Tongue (tissue), 1 donor: ENCODE measurements at regions not wholly inside any gene's neighbourhood (a gene's known extent, or its start where the extent isn't known, plus 50 kb on each side); places are given as distances from the start of the nearest gene placed in this dataset.
A peak's percentile ranks its signal among the peaks of the same experiment; 100 is the strongest.

ENCODE experiments used
- DNase-seq: peaks from one replicate; pipeline ENCODE4 v3.0.0-alpha.2; 2015

GRCh38 chr6:74879976-74880375 lies 325.9 kb downstream of the COL12A1 start:
- no peak for DNase-seq

- peak; percentile 35 for DNase-seq
Measured at GRCh38 chr6:74879234-74879633, 326.6 kb downstream of the COL12A1 start.

DNA sequence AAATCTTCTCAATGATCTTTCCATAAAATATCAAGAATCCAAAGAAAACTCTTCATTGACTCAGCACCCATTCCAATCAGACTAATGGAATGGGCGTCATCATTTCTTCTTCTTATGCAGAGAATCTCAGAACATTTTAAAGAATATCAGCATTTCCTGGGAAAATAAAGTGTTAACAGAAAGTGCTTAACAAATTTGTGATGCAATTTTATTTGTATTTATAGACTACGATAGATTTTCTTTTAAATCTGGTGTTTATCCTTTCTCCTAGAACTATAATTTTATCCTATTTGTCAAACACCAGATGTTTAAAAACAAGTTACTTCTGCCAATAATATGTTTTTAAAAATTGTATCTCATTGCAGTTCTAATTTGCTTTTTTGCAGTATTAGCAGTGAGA lies 330.7 kb downstream of the COL12A1 start:
- DNase-seq, result no peak

- DNase-seq, result no peak
Measured at GRCh38 chr6:74872754-74873476, 332.9 kb downstream of the COL12A1 start.

DNA sequence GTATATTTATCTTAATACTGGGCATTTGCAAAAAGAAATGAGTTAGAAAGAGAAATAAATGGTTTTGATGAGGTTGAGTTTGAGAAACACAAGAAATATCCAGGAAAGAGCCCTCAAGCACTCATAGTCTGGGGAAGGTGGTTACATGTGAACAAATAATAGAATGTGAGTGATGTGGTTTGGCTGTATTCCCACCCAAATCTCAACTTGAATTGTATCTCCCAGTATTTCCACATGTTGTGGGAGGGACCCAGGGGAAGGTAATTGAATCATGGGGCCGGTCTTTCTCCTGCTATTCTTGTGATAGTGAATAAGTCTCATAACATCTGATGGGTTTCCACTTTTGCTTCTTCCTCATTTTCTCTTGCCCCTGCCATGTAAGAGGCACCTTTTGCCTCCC lies 334.1 kb downstream of the COL12A1 start:
- no peak for DNase-seq

DNA sequence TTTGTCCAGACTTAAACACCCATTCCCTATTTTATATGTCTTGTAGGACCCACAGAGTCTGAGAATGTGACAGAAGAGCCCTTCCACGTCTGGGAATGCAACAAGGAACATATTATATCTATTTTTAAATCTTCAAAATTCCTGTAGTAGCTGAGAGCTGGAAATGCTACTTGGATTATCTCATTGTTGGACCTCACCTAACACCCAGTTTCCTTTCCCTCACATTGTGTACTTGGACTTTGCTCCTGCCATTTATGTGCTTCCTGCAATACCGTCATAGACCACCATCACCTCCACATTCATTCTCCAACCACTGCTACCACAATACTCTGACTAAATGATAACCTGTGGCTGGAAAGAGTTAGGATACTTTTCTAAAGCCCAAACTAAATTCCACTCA lies 335.4 kb downstream of the COL12A1 start:
- DNase-seq, result no peak

DNA sequence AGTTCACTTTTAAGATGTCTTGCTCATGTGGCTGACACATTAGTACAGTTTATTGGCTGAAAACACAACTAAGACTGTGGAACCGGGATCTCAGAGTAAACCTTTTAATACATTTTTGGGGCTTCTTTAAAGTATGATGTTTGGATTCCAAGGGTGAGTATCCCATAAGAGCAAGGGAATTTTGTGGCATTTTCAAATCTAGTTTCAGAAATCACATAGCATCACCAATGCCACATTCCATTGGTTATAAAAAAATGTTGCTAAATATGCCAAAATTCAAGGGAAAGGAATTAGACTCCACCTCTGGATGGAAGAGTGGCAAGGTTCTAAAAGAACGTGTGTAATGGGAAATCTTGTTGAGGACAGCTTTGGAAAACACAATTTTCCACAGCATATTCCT lies 338.6 kb downstream of the COL12A1 start:
- no peak for DNase-seq

DNA sequence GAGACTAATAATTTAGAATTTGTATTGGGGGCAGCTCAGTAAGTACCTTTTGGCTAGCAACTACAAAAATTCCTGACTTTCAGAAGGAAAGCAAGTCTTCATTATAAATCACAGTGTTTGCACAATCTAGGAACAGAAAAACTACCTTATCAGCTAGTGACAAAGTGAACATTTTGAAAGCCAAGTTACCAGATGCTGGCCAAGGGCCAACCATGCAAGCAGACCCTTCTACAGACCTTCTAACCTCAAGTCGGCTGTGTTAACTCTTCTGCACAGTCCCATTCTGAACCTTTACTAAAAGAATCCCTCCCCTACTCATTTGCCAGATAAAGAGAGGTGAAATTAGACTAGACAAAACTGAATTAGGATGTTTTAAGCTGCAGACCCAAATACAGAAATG lies 341.9 kb downstream of the COL12A1 start:
- DNase-seq, result no peak

- DNase-seq, result no peak
Measured at GRCh38 chr6:74860456-74860855, 345.4 kb downstream of the COL12A1 start.

DNA sequence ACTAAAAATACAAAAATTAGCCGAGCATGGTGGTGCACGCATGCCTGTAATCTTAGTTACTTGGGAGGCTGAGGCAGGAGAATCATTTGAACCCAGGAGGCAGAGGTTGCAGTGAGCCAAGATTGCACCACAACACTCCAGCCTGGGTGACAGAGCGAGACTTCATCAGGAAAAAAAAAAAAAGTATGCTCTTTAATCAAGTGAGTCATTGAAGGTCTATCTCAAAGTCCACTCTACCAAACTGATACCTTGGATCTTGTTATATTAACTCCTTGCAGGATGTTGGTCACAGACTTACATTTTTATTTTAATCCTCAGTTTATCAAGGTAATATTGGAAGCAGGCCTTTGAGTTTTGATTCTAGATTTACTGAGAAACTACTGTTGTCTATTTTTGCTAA lies 348.7 kb downstream of the COL12A1 start:
- no peak for DNase-seq

GRCh38 chr6:74853991-74854390 lies 351.9 kb downstream of the COL12A1 start:
- no peak for DNase-seq

GRCh38 chr6:74851596-74851995 lies 354.3 kb downstream of the COL12A1 start:
- DNase-seq, result no peak

DNA sequence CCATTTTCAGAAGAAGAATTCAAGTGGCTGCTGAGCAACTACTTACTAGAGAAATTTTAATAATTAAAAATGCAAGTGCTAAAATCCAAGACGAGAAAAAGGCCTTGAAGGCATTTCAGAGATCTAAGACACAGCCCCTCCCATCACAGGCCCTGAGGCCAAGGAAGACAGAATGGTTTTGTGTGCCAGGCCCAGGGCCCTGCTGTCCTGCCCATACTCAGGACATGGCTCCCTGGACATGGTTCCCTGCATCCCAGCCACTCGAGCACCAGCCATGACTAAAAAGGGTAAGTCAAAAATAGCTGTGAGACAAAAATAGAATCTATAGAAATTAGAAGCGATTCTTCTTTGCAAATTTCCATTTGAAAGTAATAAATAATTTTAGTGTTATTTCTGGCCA lies 364.9 kb downstream of the COL12A1 start:
- DNase-seq, result no peak

- DNase-seq, result no peak
Measured at GRCh38 chr6:74834967-74835366, 370.9 kb downstream of the COL12A1 start.

DNA sequence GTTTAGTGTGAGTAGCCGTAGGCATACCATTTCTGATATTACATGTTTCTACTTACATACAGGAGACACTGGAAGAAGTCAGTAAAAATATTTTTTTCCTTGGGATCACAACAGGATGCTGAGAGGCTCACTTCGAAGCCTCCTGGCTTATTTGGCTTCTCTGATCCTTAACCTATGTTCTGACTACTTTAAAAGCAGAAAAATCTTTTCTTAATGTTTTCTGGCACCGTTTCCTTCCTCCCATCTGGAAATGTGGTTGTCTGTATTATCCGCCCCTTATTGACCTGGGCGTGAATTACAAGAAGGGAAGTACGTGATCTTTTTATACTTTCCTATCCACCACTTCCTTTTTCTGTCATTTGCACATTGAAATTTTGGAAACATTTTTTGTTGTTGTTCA lies 379.6 kb downstream of the COL12A1 start:
- DNase-seq, result peak; percentile 25

DNA sequence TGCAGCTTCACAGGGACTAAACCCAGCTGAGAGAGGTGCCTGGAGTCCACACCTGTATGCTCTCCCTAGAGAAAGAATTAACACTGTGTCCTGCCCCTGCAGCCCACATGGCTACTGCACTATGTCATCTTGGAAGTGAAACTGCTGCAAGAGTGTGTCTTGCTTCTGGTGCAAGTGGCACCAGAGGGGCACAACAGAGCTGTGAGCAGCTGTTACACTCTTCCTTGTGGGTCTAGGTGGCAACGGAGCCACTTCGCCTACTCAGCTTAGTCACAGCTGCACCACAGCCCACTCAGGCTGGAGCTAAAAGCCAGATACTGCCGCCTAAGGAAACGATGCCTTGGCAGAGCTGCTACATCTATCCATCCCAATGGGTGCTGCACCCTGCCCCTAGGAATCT lies 391.4 kb downstream of the COL12A1 start:
- no peak for DNase-seq

DNA sequence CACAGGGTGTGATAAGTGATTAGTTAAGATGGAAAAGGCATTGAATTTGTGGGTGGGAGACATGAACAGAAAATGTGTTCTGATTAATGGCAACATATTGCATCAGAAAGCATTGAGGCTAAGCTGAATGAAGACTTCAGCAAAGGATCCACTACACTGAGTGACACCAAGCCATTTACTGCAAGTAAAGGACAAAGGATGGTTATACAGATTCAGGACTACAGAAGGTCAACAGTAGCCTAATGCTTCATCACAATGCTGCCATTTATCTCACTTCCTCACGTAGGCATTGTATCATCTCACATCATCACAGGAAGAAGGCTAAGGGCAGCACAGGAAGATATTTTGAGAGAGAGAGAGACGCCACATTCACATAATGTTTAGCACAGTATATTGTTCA lies 398.2 kb downstream of the COL12A1 start:
- no peak for DNase-seq

DNA sequence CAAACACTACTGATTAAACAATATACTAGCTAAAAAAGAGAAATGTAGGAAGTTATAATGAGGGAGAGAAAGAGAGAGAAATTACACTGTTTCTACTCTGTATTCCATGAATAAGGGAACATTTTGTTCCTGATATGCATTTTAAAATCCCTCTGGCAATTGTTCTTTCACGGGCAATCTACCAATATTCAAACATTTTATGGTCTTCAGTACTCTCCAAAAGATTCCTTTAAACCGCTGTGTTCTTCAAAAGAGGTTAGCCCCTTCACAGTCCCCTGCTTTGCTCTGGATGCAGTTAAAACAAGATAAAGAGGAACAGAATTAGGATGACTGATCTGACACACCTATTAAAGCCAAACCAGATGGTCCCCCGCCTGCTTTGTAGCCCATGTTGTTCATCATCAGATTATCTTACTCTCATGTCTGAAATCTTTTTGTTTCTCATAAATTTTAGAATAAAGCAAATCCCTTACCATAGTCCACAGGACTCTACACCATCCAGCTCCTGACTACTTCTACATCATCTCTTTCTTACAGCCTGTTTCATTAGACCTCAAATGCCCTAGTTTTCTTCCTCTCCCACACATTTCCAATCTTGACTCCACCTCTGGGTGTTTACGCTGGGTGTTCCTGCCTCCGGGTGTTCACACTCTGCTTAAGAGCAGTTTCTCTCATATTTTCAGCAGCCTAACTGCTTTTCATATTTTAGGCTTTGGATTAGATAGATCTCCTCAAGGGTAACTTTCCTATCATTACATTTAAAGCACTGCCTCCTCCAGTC lies 399.7 kb downstream of the COL12A1 start:
- peak; percentile 14 for DNase-seq

DNA sequence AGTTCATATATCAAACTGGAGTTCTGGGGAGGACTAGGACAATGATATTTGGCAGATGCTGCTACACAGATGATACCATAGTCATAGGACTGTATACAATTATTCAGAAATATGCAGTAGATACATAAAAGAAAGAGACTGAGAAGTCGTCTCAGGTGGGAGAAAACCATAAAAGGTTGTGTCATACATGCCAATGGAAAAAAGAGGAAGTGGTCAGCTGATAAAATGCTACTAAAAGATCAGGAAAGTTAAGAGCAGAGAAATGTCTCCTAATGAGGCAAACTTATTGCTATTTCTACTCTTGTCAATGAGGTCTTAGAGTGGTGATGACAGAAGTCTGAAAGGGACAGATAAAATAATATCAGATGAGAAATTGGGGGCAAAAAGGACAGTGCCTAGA lies 407.6 kb downstream of the COL12A1 start:
- no peak for DNase-seq

DNA sequence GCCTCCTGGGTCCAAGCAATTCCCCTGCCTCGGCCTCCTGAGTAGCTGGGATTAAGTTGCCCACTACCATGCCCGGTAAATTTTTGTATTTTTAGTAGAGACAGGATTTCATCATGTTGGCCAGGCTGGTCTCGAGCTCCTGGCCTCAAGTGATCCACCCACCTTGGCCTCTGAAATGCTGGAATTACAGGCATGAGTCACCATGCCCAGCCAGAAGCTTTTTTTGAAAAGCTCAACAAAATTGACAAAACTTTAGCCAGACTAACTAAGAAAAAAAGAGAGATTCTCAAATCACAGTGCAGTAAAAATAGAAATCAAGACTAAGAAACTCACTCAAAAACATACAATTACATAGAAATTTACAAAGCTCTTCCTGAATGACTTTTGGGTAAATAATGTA lies 420.6 kb downstream of the COL12A1 start:
- DNase-seq, result no peak

- peak; percentile 7 for DNase-seq
Measured at GRCh38 chr6:74782346-74782745, 423.5 kb downstream of the COL12A1 start.

DNA sequence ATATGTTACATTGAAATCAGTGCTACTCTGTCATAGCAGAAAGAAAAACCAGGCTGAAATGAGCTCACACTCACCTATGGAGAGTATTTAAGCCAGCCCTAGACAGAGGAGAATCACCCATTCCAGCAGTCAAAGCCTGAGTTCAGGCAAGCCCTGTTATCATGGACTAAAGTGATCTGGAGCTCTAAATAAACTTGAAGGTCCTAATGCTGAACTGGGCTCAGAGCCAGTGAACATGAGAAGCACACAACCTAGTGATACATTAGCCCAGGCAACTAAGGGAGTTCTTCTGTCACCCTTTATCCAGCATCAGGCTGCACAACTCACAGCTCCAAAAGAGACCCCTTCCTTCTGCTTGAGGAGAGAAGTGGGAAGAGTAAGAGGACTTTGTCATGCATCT lies 425.0 kb downstream of the COL12A1 start:
- peak; percentile 10 for DNase-seq

DNA sequence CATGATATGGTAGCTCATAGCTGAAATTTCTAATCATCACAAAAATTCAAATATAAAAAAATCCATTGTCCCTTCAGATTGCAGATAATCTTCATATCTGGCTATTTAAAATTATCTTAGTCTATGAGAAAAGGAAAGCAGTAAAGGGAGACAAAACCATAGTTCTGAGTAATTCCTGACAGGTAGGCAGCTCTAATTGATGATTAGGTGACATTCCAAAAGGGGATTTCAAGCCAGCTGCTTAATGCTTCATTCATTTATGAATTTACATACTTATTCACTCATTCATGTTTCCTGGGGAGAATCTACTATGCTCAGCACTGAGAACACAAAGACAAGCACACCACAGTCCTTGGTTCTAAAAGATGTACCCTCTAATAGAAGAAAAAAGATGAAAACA lies 437.1 kb downstream of the COL12A1 start:
- no peak for DNase-seq

DNA sequence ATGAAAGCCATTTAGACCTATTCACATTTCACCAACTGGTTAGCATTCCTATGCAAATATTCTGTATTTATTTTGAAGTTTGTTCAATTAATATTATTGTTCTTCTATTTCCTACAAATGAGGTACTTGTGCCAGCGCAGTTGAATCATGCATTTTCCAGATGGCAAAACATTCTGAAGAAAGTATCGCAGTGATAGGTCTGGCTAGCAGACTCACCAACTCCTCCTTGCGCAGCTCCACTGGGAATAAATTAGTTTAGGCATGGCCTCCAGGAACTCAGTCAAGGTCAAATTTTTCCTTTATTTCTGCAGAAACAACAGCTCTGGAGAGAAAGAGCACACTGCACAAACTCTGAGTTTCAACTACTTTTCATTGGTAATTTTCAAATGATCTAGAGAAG lies 437.7 kb downstream of the COL12A1 start:
- DNase-seq, result no peak
